ENCODE measurements at regions not wholly inside any gene's neighbourhood (a gene's known extent, or its start where the extent isn't known, plus 50 kb on each side); places are given as distances from the start of the nearest gene placed in this dataset.
"Not testable (repeated sequence)": the region's sequence is repeated elsewhere in the genome, so short reads cannot be mapped to it uniquely, and the experiment has no call there.

GRCh38 chr17:14454746-14455145 lies 153.9 kb downstream of the HS3ST3B1 start:
- intact Hi-C loops (cut with DNase I) = no loop called here
- DNase-seq (ENCODE audit: missing footprints) (no peak), ATAC-seq (no peak)

- ATAC-seq (no peak), DNase-seq (ENCODE audit: missing footprints) (no peak)
- intact Hi-C loops (cut with DNase I) = no loop called here
Observed at GRCh38 chr17:14452856-14453255, 152.0 kb downstream of the HS3ST3B1 start.

- DNase-seq (ENCODE audit: missing footprints) (no peak), ATAC-seq (no peak)
- intact Hi-C loops (cut with DNase I) = no loop called here
Observed at GRCh38 chr17:14451729-14452191, 150.9 kb downstream of the HS3ST3B1 start.

- intact Hi-C loops (cut with DNase I) = no loop called here
- DNase-seq (ENCODE audit: missing footprints) (no peak), ATAC-seq (no peak)
Observed at GRCh38 chr17:14448818-14449217, 147.9 kb downstream of the HS3ST3B1 start.

- intact Hi-C loops (cut with DNase I) = no loop called here
- ATAC-seq (no peak), DNase-seq (ENCODE audit: missing footprints) (no peak)
Observed at GRCh38 chr17:14446825-14447224, 145.9 kb downstream of the HS3ST3B1 start.

GRCh38 chr17:14444915-14445314 lies 144.0 kb downstream of the HS3ST3B1 start:
- ATAC-seq (no peak), DNase-seq (ENCODE audit: missing footprints) (no peak)
- intact Hi-C loops (cut with DNase I) = no loop called here

- DNase-seq (ENCODE audit: missing footprints) = no peak
- intact Hi-C loops (cut with DNase I) = no loop called here
- ATAC-seq = no peak
Observed at GRCh38 chr17:14442798-14443528, 142.1 kb downstream of the HS3ST3B1 start.

- intact Hi-C loops (cut with DNase I) = no loop called here
- ATAC-seq (no peak), DNase-seq (ENCODE audit: missing footprints) (no peak)
Observed at GRCh38 chr17:14437176-14437575, 136.3 kb downstream of the HS3ST3B1 start.

- intact Hi-C loops (cut with DNase I) = no loop called here
- DNase-seq (ENCODE audit: missing footprints) (no peak), ATAC-seq (no peak)
Observed at GRCh38 chr17:14436266-14436665, 135.4 kb downstream of the HS3ST3B1 start.

GRCh38 chr17:14434506-14434905 lies 133.6 kb downstream of the HS3ST3B1 start:
- DNase-seq (ENCODE audit: missing footprints) = no peak
- intact Hi-C loops (cut with DNase I) = no loop called here
- ATAC-seq = no peak

- ATAC-seq = no peak
- intact Hi-C loops (cut with DNase I) = no loop called here
- DNase-seq (ENCODE audit: missing footprints) = no peak
Observed at GRCh38 chr17:14432079-14432478, 131.2 kb downstream of the HS3ST3B1 start.

- ATAC-seq (no peak), DNase-seq (ENCODE audit: missing footprints) (no peak)
- intact Hi-C loops (cut with DNase I) = loop anchor here (10.0 kb wide), 1 partner anchor 74 kb away; no protein-coding TSS in a partner anchor
Observed at GRCh38 chr17:14429084-14429483, 128.2 kb downstream of the HS3ST3B1 start.

- DNase-seq (ENCODE audit: missing footprints) (no peak), ATAC-seq (no peak)
- intact Hi-C loops (cut with DNase I) = loop anchor here (10.0 kb wide), 1 partner anchor 74 kb away; no protein-coding TSS in a partner anchor
Observed at GRCh38 chr17:14428648-14429029, 127.8 kb downstream of the HS3ST3B1 start.

- DNase-seq (ENCODE audit: missing footprints) (no peak), ATAC-seq (no peak)
- intact Hi-C loops (cut with DNase I) = loop anchor here (10.0 kb wide), 1 partner anchor 73 kb away; no protein-coding TSS in a partner anchor
Observed at GRCh38 chr17:14427900-14428647, 127.2 kb downstream of the HS3ST3B1 start.

- intact Hi-C loops (cut with DNase I) = loop anchor here (10.0 kb wide), 1 partner anchor 68 kb away; no protein-coding TSS in a partner anchor
- ATAC-seq; DNase-seq (ENCODE audit: missing footprints): not testable (repeated sequence)
Observed at GRCh38 chr17:14423156-14423555, 122.3 kb downstream of the HS3ST3B1 start.

GRCh38 chr17:14417336-14417735 lies 116.5 kb downstream of the HS3ST3B1 start:
- intact Hi-C loops (cut with DNase I) = no loop called here
- DNase-seq (ENCODE audit: missing footprints) = no peak
- no peak for ATAC-seq

GRCh38 chr17:14409292-14409691 lies 108.4 kb downstream of the HS3ST3B1 start:
- intact Hi-C loops (cut with DNase I) = no loop called here
- ATAC-seq (no peak), DNase-seq (ENCODE audit: missing footprints) (no peak)

GRCh38 chr17:14407541-14407940 lies 106.7 kb downstream of the HS3ST3B1 start:
- ATAC-seq = no peak
- no peak for DNase-seq (ENCODE audit: missing footprints)
- intact Hi-C loops (cut with DNase I) = no loop called here

- intact Hi-C loops (cut with DNase I) = no loop called here
- no peak for DNase-seq (ENCODE audit: missing footprints)
- no peak for ATAC-seq
Observed at GRCh38 chr17:14405189-14405588, 104.3 kb downstream of the HS3ST3B1 start.

All from Right ventricle myocardium inferior (tissue), 1 donor.